ENCODE measurements at regions not wholly inside any gene's neighbourhood (a gene's known extent, or its start where the extent isn't known, plus 50 kb on each side); places are given as distances from the start of the nearest gene placed in this dataset.

DNA sequence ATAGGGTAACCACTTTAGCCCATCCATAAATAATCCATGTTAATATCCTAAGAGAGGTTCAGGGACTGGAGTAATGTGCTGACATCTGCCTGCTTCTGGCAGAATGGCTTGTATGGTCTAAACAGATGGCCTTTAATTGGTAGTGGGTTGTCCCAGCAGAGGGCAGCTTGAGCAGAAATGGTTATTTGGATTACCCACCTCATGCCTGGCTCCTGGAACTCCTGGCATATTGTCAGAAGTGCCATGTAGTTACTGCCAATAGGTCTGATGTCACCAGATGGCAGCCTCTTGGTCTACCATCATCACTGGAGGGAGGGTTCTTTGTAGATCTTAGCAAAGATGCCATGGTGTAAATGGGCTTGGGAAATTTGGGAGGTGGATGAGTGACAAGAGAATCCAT, 157.5 kb upstream of the SOX9 start:
- DNase-seq, result no peak

DNA sequence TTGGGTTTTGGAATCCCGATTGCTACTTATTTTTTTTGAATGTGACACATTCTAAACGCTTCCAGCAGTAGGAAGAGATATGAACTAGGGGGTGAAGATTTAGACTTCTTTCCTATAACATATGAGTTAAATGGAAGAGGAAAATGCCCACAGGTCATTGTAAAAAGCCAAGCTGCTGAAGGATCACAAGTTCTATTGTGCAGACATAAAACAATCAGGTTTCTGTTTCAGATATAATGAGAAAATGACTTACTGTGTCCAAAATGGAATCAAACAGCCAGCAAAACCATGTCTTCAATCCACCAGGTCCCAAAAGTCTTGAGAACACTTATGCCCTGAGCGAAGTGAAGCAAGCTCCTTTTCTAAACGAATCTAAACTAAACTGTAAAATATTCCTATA, 157.0 kb upstream of the SOX9 start:
- no peak for DNase-seq

DNA sequence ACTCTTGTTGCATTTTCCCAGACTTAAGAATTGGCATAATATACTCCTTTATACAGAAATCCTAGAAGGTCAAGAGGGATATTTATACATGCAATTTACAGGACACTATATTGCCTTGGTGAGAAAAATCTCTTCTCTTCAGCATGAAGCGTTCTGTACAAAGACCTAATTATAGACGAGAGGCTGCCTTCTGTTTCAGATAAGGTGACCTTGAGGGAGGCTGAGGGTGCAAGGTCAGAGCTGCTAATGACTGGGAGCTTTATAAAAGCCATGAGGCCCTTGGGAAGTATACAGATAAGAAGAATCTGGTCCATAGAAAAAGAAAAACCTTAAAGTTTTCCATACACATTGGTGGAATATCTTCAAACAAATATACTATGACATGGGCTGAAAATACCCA, 156.3 kb upstream of the SOX9 start:
- no peak for DNase-seq

DNA sequence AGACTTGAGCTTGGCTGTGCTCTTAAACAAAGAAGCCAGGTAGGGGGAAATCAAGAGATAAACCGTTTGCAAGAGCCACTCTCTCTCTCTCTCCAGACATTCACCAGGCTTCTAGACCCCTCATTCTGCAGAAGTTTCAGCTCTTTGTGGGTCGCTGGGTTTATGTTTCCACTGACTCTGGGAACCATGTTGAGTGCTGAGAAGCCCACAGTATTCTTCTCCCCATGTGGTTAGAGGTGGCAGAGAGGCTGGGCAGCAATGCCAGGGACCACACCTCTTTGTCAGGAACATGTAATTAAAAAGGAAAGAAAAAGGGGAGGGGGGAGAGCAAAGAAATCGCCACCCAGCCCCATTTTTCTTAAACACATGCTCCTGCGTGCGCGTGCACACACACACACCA, 154.8 kb upstream of the SOX9 start:
- no peak for DNase-seq

DNA sequence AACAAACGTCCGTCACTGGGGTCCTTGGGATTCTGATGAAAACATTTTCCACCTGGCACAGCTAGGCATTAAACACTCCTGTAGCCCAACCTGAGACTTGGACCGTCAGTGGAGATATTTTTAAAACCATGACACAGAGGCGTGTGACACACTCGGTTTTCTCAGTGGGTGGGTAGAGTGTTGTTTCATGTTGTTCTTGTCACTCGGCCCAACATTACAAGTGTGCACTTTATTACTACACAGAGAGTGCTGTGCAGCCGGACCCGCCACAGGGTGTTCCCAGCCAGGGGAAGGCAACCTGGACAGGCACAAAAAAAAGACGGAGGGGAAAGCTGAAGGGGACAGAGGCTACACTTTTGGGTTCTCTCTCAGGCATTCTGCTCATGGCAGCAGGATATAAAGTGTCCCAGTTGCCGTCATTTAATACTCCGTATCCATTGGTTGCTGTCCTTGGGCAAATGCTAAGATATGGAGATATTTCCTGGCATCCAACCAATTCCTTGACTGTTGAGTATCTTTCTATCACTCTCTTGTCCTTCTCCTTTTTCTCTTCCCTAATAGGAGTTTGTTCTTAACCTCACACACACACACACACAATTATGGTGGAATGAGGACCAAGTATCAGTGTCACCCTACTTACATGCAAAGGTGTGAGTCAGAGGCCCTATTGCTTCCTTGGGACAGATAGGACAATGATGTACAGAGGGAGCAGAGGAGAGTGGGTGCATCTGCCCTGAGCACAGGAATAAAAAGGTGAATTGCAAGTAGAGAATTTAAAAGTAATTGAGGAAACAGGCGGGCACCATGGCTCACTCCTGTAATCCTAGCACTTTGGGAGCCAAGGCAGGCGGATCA, 154.1 kb upstream of the SOX9 start:
- DNase-seq, result no peak

DNA sequence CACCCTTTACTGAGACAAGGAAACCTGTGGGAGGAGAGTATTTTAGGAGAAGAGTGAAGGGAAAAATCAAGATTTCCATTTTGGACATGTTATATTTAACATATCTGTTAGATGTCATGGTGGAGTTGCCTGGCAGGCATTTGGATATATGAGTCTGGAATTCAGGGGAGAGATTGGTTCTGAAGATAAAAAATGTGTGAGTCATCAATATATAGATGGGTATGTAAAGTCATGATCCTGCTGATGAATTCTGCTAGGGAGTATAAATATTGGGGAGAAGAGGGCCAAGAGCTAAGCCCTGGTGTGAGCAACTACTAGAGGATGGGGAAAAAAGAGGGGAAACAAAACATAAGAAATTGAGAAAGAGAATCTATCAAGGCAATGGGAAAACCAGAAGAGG, 151.3 kb upstream of the SOX9 start:
- DNase-seq, result no peak

DNA sequence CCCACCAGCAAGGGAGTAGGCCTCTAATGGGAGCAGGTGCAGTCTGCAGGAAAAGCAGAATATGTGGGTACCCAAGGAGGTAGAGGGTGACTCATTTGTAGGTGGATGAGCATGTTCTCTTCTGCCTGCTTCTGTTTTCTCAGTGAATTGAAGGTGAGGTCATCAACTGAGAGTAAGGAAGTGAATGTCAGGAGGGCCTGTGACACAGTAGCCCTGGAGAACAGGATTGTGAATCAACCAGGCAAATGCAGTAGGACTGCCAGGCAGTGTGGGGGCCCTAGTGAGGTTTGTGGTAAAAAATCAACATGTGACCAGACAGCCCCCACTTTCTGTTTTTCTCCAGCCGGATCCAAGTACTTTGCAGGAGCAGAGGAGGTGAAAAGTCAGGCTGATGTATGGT, 150.5 kb upstream of the SOX9 start:
- DNase-seq, result no peak

DNA sequence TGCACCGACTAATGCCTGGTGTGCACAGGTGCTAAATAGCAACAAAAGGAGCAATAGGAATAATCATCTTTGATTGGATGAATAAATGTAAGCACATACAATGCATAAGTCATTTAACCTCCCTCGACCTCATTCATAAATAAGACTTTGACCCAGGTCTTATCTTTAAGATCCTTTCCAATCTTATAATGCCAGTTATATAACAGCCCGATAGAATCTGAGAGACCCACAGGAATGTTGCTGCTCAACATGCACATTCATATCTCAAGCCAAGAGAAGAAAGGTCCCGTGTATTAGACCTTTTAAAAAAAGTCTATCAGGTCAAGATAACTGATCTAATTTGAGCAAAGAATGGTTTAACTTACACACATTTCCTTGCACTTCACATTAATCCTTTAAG, 146.8 kb upstream of the SOX9 start:
- no peak for DNase-seq

DNA sequence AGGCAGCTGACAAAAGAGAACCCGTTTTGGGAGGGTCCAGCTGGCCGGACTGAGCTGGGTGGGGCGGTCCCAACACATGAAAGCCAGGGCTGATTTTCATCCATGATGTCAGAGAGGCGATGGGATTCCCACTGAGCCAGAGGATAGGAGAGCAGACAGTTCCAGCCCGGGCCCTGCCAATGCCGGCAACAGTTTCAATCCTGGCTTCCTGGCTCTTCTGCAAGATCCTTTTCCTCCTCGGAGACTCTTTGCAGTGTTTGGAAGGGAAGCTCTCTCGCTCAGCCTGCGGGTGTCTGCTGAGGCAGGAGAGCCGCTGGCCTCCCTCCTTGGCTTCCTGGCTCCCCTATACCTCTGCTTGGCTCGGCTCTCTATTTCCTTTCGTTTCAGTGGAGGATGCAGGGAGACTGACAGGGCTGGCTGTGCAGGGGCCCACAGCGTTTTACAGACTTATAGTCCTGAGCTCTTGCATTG, 145.5 kb upstream of the SOX9 start:
- peak in 12 of 14 donors; percentile 4 to 64 (median 26) for DNase-seq

DNA sequence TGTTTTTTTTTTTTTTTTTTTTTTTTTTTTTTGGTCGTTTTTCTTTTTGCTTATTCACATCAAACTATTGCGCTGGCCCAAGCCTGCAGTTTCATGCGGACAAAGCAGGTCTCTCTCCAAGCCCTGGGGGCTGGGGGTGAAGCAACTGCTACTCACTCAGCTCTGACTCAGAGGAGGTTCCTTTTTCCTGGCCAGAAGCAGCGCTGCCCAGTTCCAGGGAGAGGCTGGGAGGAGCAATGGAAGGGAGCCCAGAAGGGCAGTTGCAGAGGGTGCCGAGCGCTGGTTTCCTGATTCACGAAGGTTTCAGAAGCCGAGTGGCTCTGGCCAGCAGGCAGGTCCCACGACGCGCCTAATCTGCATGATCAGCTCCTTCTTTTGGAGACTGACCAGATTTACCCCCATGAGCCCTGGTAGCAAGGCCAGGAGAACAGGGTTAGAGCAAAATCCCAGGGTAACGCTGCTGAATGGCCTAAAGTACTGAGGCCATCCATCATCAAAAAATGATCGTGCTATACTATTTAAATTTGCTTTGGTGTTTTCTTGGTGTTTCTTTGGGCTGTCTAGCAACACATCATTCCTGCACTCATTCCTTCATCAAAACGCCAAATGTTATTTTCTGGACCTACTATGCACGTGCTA, 144.7 kb upstream of the SOX9 start:
- peak in 13 of 14 donors; percentile 6 to 89 (median 62) for DNase-seq

DNA sequence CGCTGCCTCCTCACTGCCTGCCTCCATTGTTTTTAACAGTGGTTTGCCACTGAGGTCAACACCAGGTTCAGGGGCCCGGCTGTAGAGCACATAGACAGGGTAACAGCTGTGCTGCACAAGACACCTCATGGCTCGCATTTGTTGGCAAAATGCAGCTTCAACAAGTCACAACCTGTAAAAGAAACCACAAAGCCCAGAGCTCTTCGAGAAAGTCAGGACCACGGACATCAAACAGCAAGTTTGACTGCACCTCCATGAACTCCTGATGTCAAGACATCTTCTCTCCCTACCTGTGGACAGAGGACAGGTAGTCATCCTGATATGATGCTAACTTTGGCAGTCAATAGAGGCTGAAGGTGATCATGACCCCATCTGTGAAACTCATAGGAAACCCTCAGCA, 142.4 kb upstream of the SOX9 start:
- no peak for DNase-seq

DNA sequence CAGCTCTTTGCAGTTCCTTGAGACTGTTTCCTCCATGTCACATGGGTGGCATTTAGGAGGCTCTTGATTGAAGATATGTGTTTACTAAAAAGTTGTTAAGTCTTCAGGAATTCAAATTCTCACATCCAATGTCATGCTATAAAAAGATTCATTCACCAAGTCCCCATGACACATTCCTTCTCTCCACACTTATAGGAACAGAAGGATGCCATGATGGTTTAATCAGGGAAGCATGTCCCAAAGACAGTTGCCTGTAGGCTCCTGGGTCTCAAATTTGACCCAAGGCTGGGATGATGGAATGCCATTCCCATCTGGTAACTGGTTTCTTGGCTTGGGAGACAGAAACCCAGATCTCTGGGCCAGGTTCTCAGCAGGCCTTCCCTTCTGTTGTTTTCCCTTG, 140.6 kb upstream of the SOX9 start:
- DNase-seq, result no peak

DNA sequence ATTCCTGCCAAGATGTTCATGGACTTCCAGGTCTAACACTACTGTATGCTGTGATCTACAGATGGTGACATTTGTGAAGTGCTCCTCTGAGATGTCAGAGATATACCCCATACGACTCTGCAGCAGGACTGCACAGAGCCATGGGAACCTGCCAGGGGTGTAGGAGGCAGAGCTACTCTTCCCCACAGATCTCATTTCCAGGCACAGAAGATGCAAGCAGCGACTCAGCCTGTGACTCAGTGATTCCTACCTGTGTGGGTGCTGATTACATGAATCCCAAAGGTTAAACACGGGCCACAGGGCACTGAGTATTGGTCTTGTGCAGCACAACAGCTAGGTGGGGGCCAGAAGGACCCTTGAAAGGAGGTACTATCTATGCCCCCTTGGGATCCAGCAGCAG, 137.0 kb upstream of the SOX9 start:
- no peak for DNase-seq

DNA sequence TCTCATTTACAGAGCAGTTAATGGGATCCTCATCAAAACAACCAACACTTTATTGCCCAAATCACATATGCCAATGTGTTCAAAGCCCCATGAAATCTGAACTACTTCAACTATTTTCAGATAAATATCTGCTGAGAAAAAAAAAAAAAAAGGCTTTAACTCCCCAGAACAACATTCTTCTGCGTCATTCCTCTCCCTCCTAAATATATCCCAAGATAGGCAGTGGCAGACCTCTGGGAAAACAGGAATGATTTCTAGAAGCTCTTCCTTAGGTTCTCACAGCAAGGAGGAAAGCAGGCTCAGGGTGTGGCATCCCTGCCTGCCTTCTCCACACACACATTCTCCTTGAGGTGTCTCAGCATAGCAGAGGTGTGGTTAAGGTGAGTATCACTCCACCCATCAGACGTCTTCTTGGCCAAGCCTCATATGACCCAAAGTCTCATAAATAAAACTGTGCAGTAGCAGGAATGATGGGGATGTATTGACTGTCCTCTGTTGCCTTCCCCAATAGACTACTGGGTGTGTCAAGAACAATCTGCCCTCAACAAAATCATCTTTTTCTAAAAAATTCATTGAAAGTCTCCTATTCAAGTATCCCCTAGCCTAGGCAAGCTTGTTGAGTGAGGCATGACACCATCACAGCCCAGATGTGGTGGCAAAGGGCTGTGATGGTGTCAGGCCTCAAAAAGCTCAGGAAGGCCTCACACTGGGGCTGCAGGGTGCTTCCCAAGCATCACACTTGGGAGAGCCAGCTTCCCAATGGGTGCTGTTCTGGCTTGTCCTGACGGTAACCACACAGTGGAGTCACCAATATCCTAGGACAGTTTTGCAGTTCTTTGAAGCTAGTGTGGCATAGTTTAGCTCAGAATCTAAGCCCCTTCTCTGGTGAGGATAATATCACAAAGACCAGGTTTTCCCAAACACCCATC, 135.4 kb upstream of the SOX9 start:
- DNase-seq, result no peak

DNA sequence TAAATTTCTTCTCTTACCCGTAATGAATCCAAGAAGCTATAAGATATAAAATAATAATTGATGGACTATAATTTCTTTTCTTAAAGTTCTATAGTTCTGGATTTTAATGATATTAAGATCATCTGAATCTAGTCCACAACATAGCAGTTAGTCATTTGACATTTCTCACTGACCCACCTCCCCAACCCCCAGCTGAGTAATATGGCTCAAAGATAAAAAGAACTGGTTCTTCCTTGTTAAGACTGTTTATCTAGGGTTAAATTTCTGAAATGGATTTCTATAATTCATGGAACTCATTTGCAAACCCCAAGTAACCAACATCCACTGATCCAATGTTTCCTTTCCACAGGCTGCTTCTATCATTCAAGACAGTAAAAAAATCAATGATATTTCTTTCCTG, 133.9 kb upstream of the SOX9 start:
- DNase-seq, result no peak

DNA sequence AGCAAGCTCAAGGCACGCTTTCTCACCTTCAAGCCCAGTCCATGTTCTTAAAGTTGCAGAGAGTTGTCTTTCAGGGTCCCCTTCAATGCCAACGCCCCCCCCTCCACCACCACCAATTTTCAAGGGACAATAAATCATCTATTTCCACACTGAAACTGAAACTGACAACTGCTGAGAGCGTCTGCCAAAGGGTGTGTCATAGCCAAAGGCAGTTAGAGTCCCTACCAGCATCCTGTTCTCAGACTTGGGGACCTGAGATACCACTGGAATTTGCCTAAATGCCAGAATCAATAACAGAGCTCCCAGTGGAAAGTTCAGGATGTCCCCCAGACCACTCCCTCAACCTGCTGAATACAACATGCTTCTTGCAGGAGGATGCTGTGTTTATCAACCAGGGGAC, 133.2 kb upstream of the SOX9 start:
- no peak for DNase-seq

DNA sequence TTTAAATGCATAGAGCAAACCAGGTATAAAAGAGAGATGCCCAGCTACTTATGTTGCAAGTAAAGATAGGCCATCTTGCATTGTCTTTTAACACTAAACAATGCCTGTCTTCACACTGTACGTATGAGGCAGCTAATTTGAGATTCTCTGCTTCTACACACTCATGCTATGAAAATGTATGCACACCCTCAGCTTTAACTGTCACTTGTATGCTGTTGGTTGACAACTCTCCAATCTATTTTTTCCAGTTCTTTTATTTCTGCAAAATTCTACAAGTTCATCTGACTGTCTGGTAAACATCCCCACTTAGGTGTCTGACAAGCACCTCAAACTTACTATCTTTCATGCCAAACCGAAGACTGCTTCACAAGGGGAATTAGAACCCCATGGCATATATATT, 131.7 kb upstream of the SOX9 start:
- DNase-seq, result no peak

DNA sequence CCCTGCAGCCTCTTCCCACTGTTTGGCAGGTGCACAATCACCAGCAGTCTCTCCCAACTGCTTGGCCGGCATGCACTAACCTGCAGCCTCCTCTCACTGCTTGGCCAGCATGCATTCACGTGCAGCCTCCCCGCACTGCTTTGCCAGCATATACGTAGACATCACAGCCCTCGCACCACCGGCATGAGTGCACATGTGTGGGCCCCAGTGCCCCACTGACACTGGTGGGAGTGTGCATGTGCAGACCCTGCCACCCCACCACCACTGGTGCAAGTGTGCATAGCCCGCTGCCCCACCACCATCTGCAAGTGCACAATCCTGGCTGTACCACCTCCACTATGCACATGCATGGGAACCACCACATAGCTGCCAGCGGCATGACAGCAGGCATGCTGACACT, 127.5 kb upstream of the SOX9 start:
- DNase-seq, result no peak

DNA sequence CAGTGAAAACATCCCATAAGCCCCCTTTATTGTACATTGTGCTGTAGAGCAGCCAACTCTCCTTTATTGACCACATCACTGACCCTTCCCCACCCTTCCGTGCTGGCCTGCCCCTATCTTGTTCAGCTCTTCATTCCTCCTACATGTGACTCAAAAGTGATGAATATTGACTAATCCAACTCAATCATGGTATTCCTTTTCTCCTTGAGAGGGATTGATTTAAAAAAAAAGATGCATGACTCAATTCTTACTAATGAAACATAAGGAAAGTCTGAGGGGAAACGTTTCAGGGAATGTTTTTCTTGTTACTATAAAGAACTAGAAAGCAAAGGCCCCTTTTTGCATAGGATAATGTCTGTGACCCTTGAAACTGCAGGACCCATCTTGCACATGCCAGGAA, 125.2 kb upstream of the SOX9 start:
- no peak for DNase-seq

DNA sequence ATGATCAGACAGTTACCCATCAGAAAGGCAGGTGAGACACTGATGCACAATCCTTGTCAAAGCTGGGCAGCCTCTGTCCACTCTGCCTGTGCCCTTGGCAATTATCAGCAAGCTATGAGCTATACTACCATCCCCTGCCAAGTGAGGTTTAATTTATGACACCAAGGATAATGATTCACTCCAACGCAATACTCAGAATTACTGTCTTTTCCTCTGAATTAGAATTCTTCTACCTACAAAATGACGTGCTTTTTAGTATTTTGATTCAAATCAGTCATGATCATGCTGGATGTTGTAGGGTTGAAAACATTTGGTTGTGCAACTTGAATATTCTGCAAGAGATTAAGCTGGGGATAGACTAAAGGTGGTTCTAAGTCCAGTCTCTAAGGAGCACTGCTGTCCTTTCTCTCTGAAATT, 116.8 kb upstream of the SOX9 start:
- DNase-seq, result no peak

DNA sequence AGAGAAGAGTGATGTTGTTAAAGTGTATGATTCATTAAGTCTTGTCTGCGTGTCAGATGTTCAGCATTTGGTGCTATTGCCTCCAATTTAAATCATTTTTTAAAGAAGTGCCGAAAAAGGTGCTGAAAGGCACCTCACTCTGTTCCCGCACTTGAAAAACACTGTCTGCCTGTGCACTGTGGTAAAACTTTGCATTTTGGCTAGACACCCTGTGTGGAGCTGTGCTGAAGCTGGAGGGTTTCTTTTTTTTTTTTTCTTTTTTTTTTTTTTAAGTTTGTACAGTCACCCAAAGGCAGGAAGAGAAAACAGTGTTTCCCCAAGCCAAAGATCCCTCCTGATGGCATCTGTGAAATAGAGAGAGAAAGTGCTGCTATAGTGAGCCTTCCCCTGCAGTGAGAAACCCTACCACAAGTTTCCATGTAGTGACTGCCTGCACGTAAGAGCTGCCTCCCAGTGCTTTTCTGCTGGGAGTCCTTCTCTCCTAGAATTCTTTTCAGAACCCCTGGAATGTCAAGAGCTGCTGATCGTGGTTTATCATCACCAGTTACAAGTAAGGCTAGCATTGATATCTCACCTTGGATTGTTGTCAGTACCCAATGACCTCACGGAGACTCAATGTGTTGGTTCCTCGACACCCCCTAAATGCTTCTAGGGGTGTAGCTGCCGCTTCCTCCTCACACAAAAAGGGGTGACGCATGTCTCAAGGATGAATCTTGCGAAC, 116.0 kb upstream of the SOX9 start:
- no peak for DNase-seq

Measured in C1 segment of cervical spinal cord (tissue), 14 donors.